GM21390 (cell line): ENCODE measurements at regions not wholly inside any gene's neighbourhood (a gene's known extent, or its start where the extent isn't known, plus 50 kb on each side); places are given as distances from the start of the nearest gene placed in this dataset.

Experiments used
- ATAC-seq: cut with Tn5 transposase; IDR thresholded peaks from one replicate; pipeline ENCODE4 v1.9.1; 2021; ENCODE audit not compliant: unreplicated experiment

GRCh38 chr16:65422934-65423333 is 301.1 kb upstream of the CDH11 start:
- no peak for ATAC-seq

- ATAC-seq = no peak
These were observed 299.7 kb upstream of the CDH11 start for GRCh38 chr16:65421596-65421995.

GRCh38 chr16:65418435-65418834 is 296.6 kb upstream of the CDH11 start:
- ATAC-seq = no peak

- ATAC-seq = no peak
These were observed 293.6 kb upstream of the CDH11 start for GRCh38 chr16:65415460-65415859.

- no peak for ATAC-seq
These were observed 292.6 kb upstream of the CDH11 start for GRCh38 chr16:65414284-65414984.

GRCh38 chr16:65413861-65414260 is 292.0 kb upstream of the CDH11 start:
- ATAC-seq = no peak

- no peak for ATAC-seq
These were observed 288.9 kb upstream of the CDH11 start for GRCh38 chr16:65410801-65411200.

GRCh38 chr16:65409510-65409909 is 287.6 kb upstream of the CDH11 start:
- ATAC-seq = no peak

GRCh38 chr16:65406933-65407332 is 285.1 kb upstream of the CDH11 start:
- no peak for ATAC-seq

GRCh38 chr16:65406116-65406515 is 284.3 kb upstream of the CDH11 start:
- no peak for ATAC-seq

- ATAC-seq = no peak
These were observed 272.4 kb upstream of the CDH11 start for GRCh38 chr16:65394281-65394680.

- ATAC-seq = no peak
These were observed 271.1 kb upstream of the CDH11 start for GRCh38 chr16:65392806-65393565.

GRCh38 chr16:65388592-65388991 is 266.7 kb upstream of the CDH11 start:
- ATAC-seq = no peak

GRCh38 chr16:65386672-65387071 is 264.8 kb upstream of the CDH11 start:
- ATAC-seq = no peak

- no peak for ATAC-seq
These were observed 262.6 kb upstream of the CDH11 start for GRCh38 chr16:65384441-65384840.

GRCh38 chr16:65377195-65377594 is 255.3 kb upstream of the CDH11 start:
- ATAC-seq = no peak

GRCh38 chr16:65376601-65377000 is 254.7 kb upstream of the CDH11 start:
- ATAC-seq = no peak

GRCh38 chr16:65375651-65376050 is 253.8 kb upstream of the CDH11 start:
- no peak for ATAC-seq

GRCh38 chr16:65373097-65373496 is 251.2 kb upstream of the CDH11 start:
- no peak for ATAC-seq

- no peak for ATAC-seq
These were observed 250.3 kb upstream of the CDH11 start for GRCh38 chr16:65372171-65372570.

GRCh38 chr16:65365732-65366715 is 244.2 kb upstream of the CDH11 start:
- ATAC-seq = no peak
